Keratinocyte (primary cell): ENCODE measurements at regions not wholly inside any gene's neighbourhood (a gene's known extent, or its start where the extent isn't known, plus 50 kb on each side); places are given as distances from the start of the nearest gene placed in this dataset.

Source experiments
- CTCF ChIP-seq, 3 experiments: IDR thresholded peaks in 1 of 3; conservative IDR thresholded peaks in 1 of 3; optimal IDR thresholded peaks in 1 of 3; 2 replicates in 2 of 3; 3 replicates in 1 of 3; pipeline versions ENCODE3 to v1.5.1; 2011; ENCODE audit warnings: low read length in 3 of 3, mild to moderate bottlenecking in 3 of 3, moderate library complexity in 2 of 3, control low read depth in 1 of 3, inconsistent platforms in 1 of 3; ENCODE audit not compliant: insufficient read depth in 2 of 3; ENCODE audit errors: extremely low read depth in 1 of 3
- EZH2 ChIP-seq: IDR thresholded peaks from one replicate; pipeline ENCODE4 v1.6.1; 2012; ENCODE audit warnings: inconsistent platforms, mild to moderate bottlenecking, low read length, moderate library complexity

DNA sequence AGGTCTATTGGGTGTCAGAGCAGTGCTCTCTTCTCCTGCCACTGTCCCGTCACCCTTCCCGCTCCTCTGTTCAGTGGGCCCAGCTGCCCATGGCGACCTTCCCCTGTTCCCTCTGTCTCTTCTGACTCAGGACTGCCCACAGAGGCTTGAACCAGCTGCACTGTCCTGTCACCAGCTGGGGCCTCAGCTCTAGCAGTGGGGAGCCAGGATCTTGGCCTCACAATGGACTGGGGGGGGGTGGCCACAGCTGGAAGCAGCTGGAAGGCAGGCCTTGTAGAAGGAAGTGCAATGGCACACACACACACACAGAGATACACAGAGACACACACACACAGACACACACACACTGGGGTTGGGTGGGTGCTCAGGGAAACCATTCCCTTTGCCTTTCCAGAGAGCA, 114.0 kb upstream of the PJA1 start:
- no peak for TF ChIP-seq EZH2
- TF ChIP-seq CTCF (optimal IDR thresholded peaks at IDR 0.05 in 1 of 3, IDR thresholded peaks at IDR 0.05 in 1 of 3, conservative IDR thresholded peaks at IDR 0.05 in 1 of 3; ENCODE audit: extremely low read depth in 1 of 3, insufficient read depth in 2 of 3, low read length in 3 of 3): no peak
